Stimulated activated CD4-positive, alpha-beta T cell treated with anti-CD3 and anti-CD28 coated beads, Interleukin-12 subunit alpha, Interleukin-12 subunit beta, amount 100 ng/mL, for 24 hours (primary cell): ENCODE measurements at regions not wholly inside any gene's neighbourhood (a gene's known extent, or its start where the extent isn't known, plus 50 kb on each side); places are given as distances from the start of the nearest gene placed in this dataset.
"Not testable (repeated sequence)": the region's sequence is repeated elsewhere in the genome, so short reads cannot be mapped to it uniquely, and the experiment has no call there.

Experiments used
- DNase-seq, 2 experiments: peaks; one replicate each; pipeline ENCODE4 v3.0.0-alpha.2; 2020; ENCODE audit warnings: low read depth in 2 of 2

- no peak for DNase-seq
Observed at GRCh38 chr16:63816276-63816675, 1305.6 kb downstream of the CDH11 start.

GRCh38 chr16:63813862-63814261 lies 1308.0 kb downstream of the CDH11 start:
- DNase-seq: no peak

- DNase-seq: no peak
Observed at GRCh38 chr16:63808730-63809129, 1313.1 kb downstream of the CDH11 start.

GRCh38 chr16:63806794-63807506 lies 1314.9 kb downstream of the CDH11 start:
- DNase-seq: no peak

GRCh38 chr16:63804126-63804525 lies 1317.7 kb downstream of the CDH11 start:
- DNase-seq: no peak

- DNase-seq: no peak
Observed at GRCh38 chr16:63789603-63790002, 1332.3 kb downstream of the CDH11 start.

- DNase-seq: no peak
Observed at GRCh38 chr16:63787014-63787413, 1334.8 kb downstream of the CDH11 start.

- no peak for DNase-seq
Observed at GRCh38 chr16:63785170-63785569, 1336.7 kb downstream of the CDH11 start.

- no peak for DNase-seq
Observed at GRCh38 chr16:63776437-63776836, 1345.4 kb downstream of the CDH11 start.

- DNase-seq: no peak
Observed at GRCh38 chr16:63776034-63776433, 1345.8 kb downstream of the CDH11 start.

- DNase-seq: no peak
Observed at GRCh38 chr16:63774302-63774701, 1347.6 kb downstream of the CDH11 start.

- no peak for DNase-seq
Observed at GRCh38 chr16:63769211-63769610, 1352.7 kb downstream of the CDH11 start.

- DNase-seq: not testable (repeated sequence)
Observed at GRCh38 chr16:63760246-63760645, 1361.6 kb downstream of the CDH11 start.

- no peak for DNase-seq
Observed at GRCh38 chr16:63752347-63752746, 1369.5 kb downstream of the CDH11 start.

GRCh38 chr16:63749276-63749675 lies 1372.6 kb downstream of the CDH11 start:
- no peak for DNase-seq

GRCh38 chr16:63745456-63745855 lies 1376.4 kb downstream of the CDH11 start:
- DNase-seq: no peak

GRCh38 chr16:63744077-63744874 lies 1377.6 kb downstream of the CDH11 start:
- no peak for DNase-seq

GRCh38 chr16:63742150-63742549 lies 1379.7 kb downstream of the CDH11 start:
- no peak for DNase-seq

- no peak for DNase-seq
Observed at GRCh38 chr16:63737633-63738032, 1384.2 kb downstream of the CDH11 start.

- no peak for DNase-seq
Observed at GRCh38 chr16:63735456-63735855, 1386.4 kb downstream of the CDH11 start.

GRCh38 chr16:63720848-63721247 lies 1401.0 kb downstream of the CDH11 start:
- no peak for DNase-seq

GRCh38 chr16:63719926-63720325 lies 1401.9 kb downstream of the CDH11 start:
- no peak for DNase-seq

- no peak for DNase-seq
Observed at GRCh38 chr16:63717806-63718205, 1404.1 kb downstream of the CDH11 start.
